H1 (cell line): ENCODE measurements at regions not wholly inside any gene's neighbourhood (a gene's known extent, or its start where the extent isn't known, plus 50 kb on each side); places are given as distances from the start of the nearest gene placed in this dataset.

Experiments used
- BRCA1 ChIP-seq: IDR thresholded peaks from 2 replicates; pipeline ENCODE4 v1.6.1; 2012; ENCODE audit warnings: low read depth, low read length, improper control_type of control experiment
- CHD7 ChIP-seq: fragments of 300-600 bp; sonication (generic); IDR thresholded peaks from 2 replicates; pipeline ENCODE4 v1.7.1; 2012; ENCODE audit warnings: low read length, moderate library complexity, mild to moderate bottlenecking, inconsistent platforms; ENCODE audit not compliant: insufficient replicate concordance
- CREB1 ChIP-seq: IDR thresholded peaks from 2 replicates; pipeline ENCODE4 v1.6.1; 2012; ENCODE audit warnings: inconsistent platforms
- EZH2 ChIP-seq: fragments of 200-600 bp; sonication (generic); IDR thresholded peaks from 2 replicates; pipeline ENCODE4 v1.7.1; 2012; ENCODE audit warnings: low read depth, mild to moderate bottlenecking, moderate library complexity, low read length, inconsistent platforms; ENCODE audit not compliant: severe bottlenecking
- GABPA ChIP-seq: IDR thresholded peaks from 2 replicates; pipeline ENCODE4 v1.6.1; 2011; ENCODE audit warnings: mild to moderate bottlenecking, low read length, moderate library complexity, borderline replicate concordance; ENCODE audit not compliant: insufficient read depth
- JUND ChIP-seq: IDR thresholded peaks from 2 replicates; pipeline ENCODE4 v1.6.1; 2011; ENCODE audit warnings: mild to moderate bottlenecking, improper control_type of control experiment, low read length
- POLR2A ChIP-seq, 2 experiments: IDR thresholded peaks; 1 replicate in 1 of 2; 2 replicates in 1 of 2; pipeline ENCODE4 v1.6.1; 2011; ENCODE audit warnings: low read depth in 2 of 2, low read length in 2 of 2, mild to moderate bottlenecking in 2 of 2; ENCODE audit errors: control extremely low read depth in 1 of 2
- POLR2AphosphoS5 ChIP-seq: IDR thresholded peaks from 2 replicates; pipeline ENCODE4 v1.6.1; 2011; ENCODE audit warnings: low read depth, low read length
- SRF ChIP-seq: IDR thresholded peaks from 2 replicates; pipeline ENCODE4 v1.6.1; 2011; ENCODE audit warnings: mild to moderate bottlenecking, low read depth, low read length, moderate library complexity
- TAF1 ChIP-seq: IDR thresholded peaks from 2 replicates; pipeline ENCODE4 v1.6.1; 2011; ENCODE audit warnings: mild to moderate bottlenecking, low read depth, low read length
- YY1 ChIP-seq: IDR thresholded peaks from 2 replicates; pipeline ENCODE4 v1.6.1; 2011; ENCODE audit warnings: low read depth, mild to moderate bottlenecking, low read length
- ZNF274 ChIP-seq: IDR thresholded peaks from 2 replicates; pipeline ENCODE4 v1.7.0; 2012; ENCODE audit warnings: low read length, borderline replicate concordance; ENCODE audit errors: extremely low read depth
- TF ChIP-seq, protein P1 (sequence below), 3 experiments: IDR thresholded peaks; 1 replicate in 2 of 3; 2 replicates in 1 of 3; pipeline versions ENCODE4 v1.5.1 to v1.6.1; 2011; ENCODE audit warnings: low read length in 3 of 3, mild to moderate bottlenecking in 3 of 3, inconsistent platforms in 2 of 3, low read depth in 1 of 3, moderate library complexity in 1 of 3; ENCODE audit not compliant: insufficient read depth in 1 of 3; ENCODE audit errors: control extremely low read depth in 1 of 3
- TF ChIP-seq, protein P2 (sequence below): IDR thresholded peaks from 2 replicates; pipeline ENCODE4 v1.6.1; 2012; ENCODE audit warnings: low read length, inconsistent platforms

GRCh38 chrX:137234651-137235402 lies 201.0 kb upstream of the GPR101 start:
- no peak for TF ChIP-seq SRF
- TF ChIP-seq, protein P1, sequence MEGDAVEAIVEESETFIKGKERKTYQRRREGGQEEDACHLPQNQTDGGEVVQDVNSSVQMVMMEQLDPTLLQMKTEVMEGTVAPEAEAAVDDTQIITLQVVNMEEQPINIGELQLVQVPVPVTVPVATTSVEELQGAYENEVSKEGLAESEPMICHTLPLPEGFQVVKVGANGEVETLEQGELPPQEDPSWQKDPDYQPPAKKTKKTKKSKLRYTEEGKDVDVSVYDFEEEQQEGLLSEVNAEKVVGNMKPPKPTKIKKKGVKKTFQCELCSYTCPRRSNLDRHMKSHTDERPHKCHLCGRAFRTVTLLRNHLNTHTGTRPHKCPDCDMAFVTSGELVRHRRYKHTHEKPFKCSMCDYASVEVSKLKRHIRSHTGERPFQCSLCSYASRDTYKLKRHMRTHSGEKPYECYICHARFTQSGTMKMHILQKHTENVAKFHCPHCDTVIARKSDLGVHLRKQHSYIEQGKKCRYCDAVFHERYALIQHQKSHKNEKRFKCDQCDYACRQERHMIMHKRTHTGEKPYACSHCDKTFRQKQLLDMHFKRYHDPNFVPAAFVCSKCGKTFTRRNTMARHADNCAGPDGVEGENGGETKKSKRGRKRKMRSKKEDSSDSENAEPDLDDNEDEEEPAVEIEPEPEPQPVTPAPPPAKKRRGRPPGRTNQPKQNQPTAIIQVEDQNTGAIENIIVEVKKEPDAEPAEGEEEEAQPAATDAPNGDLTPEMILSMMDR (IDR thresholded peaks at IDR 0.05; ENCODE audit: control extremely low read depth in 1 of 3, insufficient read depth in 1 of 3, low read depth in 1 of 3, low read length in 3 of 3) = no peak
- TF ChIP-seq EZH2 = no peak
- TF ChIP-seq POLR2AphosphoS5 = no peak
- TF ChIP-seq, protein P2, sequence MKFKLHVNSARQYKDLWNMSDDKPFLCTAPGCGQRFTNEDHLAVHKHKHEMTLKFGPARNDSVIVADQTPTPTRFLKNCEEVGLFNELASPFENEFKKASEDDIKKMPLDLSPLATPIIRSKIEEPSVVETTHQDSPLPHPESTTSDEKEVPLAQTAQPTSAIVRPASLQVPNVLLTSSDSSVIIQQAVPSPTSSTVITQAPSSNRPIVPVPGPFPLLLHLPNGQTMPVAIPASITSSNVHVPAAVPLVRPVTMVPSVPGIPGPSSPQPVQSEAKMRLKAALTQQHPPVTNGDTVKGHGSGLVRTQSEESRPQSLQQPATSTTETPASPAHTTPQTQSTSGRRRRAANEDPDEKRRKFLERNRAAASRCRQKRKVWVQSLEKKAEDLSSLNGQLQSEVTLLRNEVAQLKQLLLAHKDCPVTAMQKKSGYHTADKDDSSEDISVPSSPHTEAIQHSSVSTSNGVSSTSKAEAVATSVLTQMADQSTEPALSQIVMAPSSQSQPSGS = no peak
- TF ChIP-seq BRCA1 = no peak
- TF ChIP-seq JUND = no peak
- no peak for TF ChIP-seq GABPA
- TF ChIP-seq TAF1 = no peak
- no peak for TF ChIP-seq YY1
- TF ChIP-seq ZNF274 = no peak
- TF ChIP-seq CHD7 = no peak
- TF ChIP-seq POLR2A (IDR thresholded peaks at IDR 0.05; ENCODE audit: control extremely low read depth in 1 of 2, low read depth in 2 of 2, low read length in 2 of 2) = no peak
- TF ChIP-seq CREB1 = no peak
